CD14-positive monocyte (primary cell): ENCODE measurements at regions not wholly inside any gene's neighbourhood (a gene's known extent, or its start where the extent isn't known, plus 50 kb on each side); places are given as distances from the start of the nearest gene placed in this dataset.

Source experiments
- DNase-seq, 3 donors: peaks; one replicate each; pipeline ENCODE4 v3.0.0-alpha.2; 2011 to 2022
- H2AFZ ChIP-seq: 2 replicates; pipeline ENCODE4 v1.6.0; 2012; ENCODE audit warnings: mild to moderate bottlenecking, low read depth, low read length, inconsistent platforms; ENCODE audit not compliant: insufficient read depth, poor library complexity, severe bottlenecking
- H3K27ac ChIP-seq, 2 donors: 1 replicate in 1 of 2; 2 replicates in 1 of 2; pipeline ENCODE4 v1.5.1; 2012 to 2013; ENCODE audit warnings: low read length in 2 of 2, control low read depth in 1 of 2, inconsistent platforms in 1 of 2, low read depth in 1 of 2, mild to moderate bottlenecking in 1 of 2
- H3K27me3 ChIP-seq, 2 donors: one replicate each; pipeline versions ENCODE4 v1.6.0 to v1.6.1; 2011 to 2013; ENCODE audit warnings: low read length in 2 of 2; ENCODE audit not compliant: control insufficient read depth in 2 of 2, insufficient read depth in 2 of 2
- H3K36me3 ChIP-seq, 2 donors: replicated peaks in 1 of 2; 1 replicate in 1 of 2; 2 replicates in 1 of 2; pipeline versions ENCODE4 v1.5.1 to v1.6.1; 2012 to 2013; ENCODE audit warnings: low read length in 2 of 2, control low read depth in 1 of 2, inconsistent platforms in 1 of 2, mild to moderate bottlenecking in 1 of 2; ENCODE audit not compliant: insufficient read depth in 2 of 2, control insufficient read depth in 1 of 2
- H3K4me1 ChIP-seq, 2 donors: 1 replicate in 1 of 2; 2 replicates in 1 of 2; pipeline versions ENCODE4 v1.5.1 to v1.6.1; 2012 to 2013; ENCODE audit warnings: low read length in 2 of 2, control low read depth in 1 of 2, inconsistent platforms in 1 of 2, mild to moderate bottlenecking in 1 of 2, moderate library complexity in 1 of 2; ENCODE audit not compliant: insufficient read depth in 2 of 2, control insufficient read depth in 1 of 2
- H3K4me2 ChIP-seq: replicated peaks from 2 replicates; pipeline ENCODE3; 2012; ENCODE audit warnings: low read length, moderate library complexity, mild to moderate bottlenecking; ENCODE audit not compliant: poor library complexity, severe bottlenecking; ENCODE audit errors: extremely low read depth
- H3K4me3 ChIP-seq, 3 experiments: fragments of 200-600 bp in 1 of 3; sonication (generic) in 1 of 3; replicated peaks in 1 of 3; 1 replicate in 2 of 3; 2 replicates in 1 of 3; pipeline ENCODE4 v1.5.1; 2011 to 2013; ENCODE audit warnings: low read length in 3 of 3, mild to moderate bottlenecking in 3 of 3, control low read depth in 2 of 3, low read depth in 2 of 3, inconsistent platforms in 1 of 3, moderate library complexity in 1 of 3
- H3K79me2 ChIP-seq: 2 replicates; pipeline ENCODE4 v1.6.0; 2012; ENCODE audit warnings: mild to moderate bottlenecking, control low read depth, inconsistent platforms, low read length, moderate library complexity; ENCODE audit not compliant: insufficient read depth
- H3K9ac ChIP-seq: 2 replicates; pipeline ENCODE4 v1.6.0; 2017; ENCODE audit warnings: low read length, mild to moderate bottlenecking; ENCODE audit not compliant: insufficient read depth, poor library complexity, severe bottlenecking
- H3K9me3 ChIP-seq, 2 donors: replicated peaks in 1 of 2; 1 replicate in 1 of 2; 2 replicates in 1 of 2; pipeline versions ENCODE4 v1.5.1 to v1.6.1; 2012 to 2013; ENCODE audit warnings: low read length in 2 of 2, control low read depth in 1 of 2; ENCODE audit not compliant: control insufficient read depth in 1 of 2, insufficient read depth in 1 of 2
- H4K20me1 ChIP-seq: 2 replicates; pipeline ENCODE4 v1.6.0; 2012; ENCODE audit warnings: mild to moderate bottlenecking, low read length, control low read depth, moderate library complexity; ENCODE audit not compliant: insufficient read depth
- H3K27ac Mint-ChIP-seq, 7 donors: one replicate each; pipeline ENCODE4 v1.8.0; 2020; ENCODE audit warnings: mild to moderate bottlenecking in 7 of 7, mixed read lengths in 7 of 7, moderate library complexity in 6 of 7, inconsistent platforms in 2 of 7
- H3K27me3 Mint-ChIP-seq, 3 donors: one replicate each; pipeline ENCODE4 v1.8.0; 2021 to 2022; ENCODE audit warnings: low read depth in 3 of 3, mild to moderate bottlenecking in 3 of 3, mixed read lengths in 3 of 3, moderate library complexity in 3 of 3, inconsistent platforms in 1 of 3
- H3K36me3 Mint-ChIP-seq, 2 donors: one replicate each; pipeline ENCODE4 v1.8.0; 2020; ENCODE audit warnings: mixed read lengths in 2 of 2, inconsistent platforms in 1 of 2, mild to moderate bottlenecking in 1 of 2
- H3K4me1 Mint-ChIP-seq: one replicate; pipeline ENCODE4 v1.8.0; 2020; ENCODE audit warnings: mild to moderate bottlenecking, mixed read lengths
- H3K4me3 Mint-ChIP-seq, 2 donors: one replicate each; pipeline ENCODE4 v1.8.0; 2020; ENCODE audit warnings: mild to moderate bottlenecking in 2 of 2, mixed read lengths in 2 of 2, moderate library complexity in 1 of 2
- H3K9me3 Mint-ChIP-seq, 7 donors: one replicate each; pipeline ENCODE4 v1.8.0; 2020 to 2022; ENCODE audit warnings: mixed read lengths in 7 of 7, mild to moderate bottlenecking in 6 of 7, moderate library complexity in 6 of 7, inconsistent platforms in 2 of 7
- WGBS: methylation state at CpG from one replicate; pipeline ENCODE4 v1.1.5; 2013; ENCODE audit warnings: missing lambda C conversion rate; ENCODE audit not compliant: insufficient coverage; 5-methylcytosine and 5-hydroxymethylcytosine counted together
- intact Hi-C, 2 donors: fragments of 100-400 bp; cut with micrococcal nuclease; formaldehyde crosslinking; loops; one replicate each; pipeline versions ENCODE4 v1.15.0 to v1.15.1; 2023
- TF ChIP-seq, protein P1 (sequence below): fragments of 200-600 bp; IDR thresholded peaks from one replicate; pipeline ENCODE4 v1.8.0; 2022; ENCODE audit warnings: antibody characterized with exemption, mild to moderate bottlenecking

DNA sequence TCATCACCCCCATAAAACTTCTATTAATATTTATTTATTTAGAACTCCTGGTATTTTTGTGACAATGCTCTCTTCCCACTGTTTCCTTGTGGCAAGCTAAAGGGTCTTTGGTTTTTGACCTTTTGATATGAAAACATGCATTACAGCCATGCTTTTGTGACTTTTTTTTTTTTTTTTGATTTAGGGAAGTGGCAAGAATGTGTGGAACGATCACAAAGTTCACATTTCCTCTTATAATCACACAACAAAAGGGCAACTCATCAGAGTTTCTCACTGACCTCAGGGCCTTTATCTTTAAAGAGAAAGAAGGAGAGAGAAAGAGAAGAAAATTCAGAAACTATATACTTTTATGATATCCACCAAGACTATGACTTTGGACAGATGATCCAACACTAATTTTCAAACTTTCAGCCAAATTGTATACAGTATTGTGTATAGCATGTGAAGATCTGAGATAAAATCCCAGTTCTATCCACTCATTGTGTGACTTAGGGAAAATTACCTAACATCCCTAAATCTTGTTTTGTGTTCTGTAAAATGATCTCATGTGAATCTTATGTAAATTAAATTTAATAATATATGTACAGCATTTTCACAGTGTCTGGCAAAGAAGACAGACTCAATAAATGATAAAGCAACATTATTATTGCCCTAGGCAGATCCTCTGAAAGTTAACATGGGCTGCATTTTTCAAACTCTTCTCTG is 106.8 kb upstream of the MARCKS start:
- peak overlapping the region in 1 of 2 donors; percentile 70 for H3K27ac ChIP-seq
- peaks cover 0 to 3% (median 0%) of the 10 kb centered on the region in 7 donors for H3K9me3 Mint-ChIP-seq
- TF ChIP-seq, protein P1, sequence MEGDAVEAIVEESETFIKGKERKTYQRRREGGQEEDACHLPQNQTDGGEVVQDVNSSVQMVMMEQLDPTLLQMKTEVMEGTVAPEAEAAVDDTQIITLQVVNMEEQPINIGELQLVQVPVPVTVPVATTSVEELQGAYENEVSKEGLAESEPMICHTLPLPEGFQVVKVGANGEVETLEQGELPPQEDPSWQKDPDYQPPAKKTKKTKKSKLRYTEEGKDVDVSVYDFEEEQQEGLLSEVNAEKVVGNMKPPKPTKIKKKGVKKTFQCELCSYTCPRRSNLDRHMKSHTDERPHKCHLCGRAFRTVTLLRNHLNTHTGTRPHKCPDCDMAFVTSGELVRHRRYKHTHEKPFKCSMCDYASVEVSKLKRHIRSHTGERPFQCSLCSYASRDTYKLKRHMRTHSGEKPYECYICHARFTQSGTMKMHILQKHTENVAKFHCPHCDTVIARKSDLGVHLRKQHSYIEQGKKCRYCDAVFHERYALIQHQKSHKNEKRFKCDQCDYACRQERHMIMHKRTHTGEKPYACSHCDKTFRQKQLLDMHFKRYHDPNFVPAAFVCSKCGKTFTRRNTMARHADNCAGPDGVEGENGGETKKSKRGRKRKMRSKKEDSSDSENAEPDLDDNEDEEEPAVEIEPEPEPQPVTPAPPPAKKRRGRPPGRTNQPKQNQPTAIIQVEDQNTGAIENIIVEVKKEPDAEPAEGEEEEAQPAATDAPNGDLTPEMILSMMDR: no peak
- no peaks in the 10 kb centered on the region for H3K9me3 ChIP-seq
- no peak overlapping the region for H3K9ac ChIP-seq
- H3K27me3 Mint-ChIP-seq: peaks cover 0 to 2% (median 1%) of the 10 kb centered on the region in 3 donors
- WGBS: no CpG with 5 or more reads among the region's 1 CpG
- H3K36me3 Mint-ChIP-seq: no peaks in the 10 kb centered on the region
- H3K27ac Mint-ChIP-seq: peak overlapping the region; percentile 79 to 88 (median 83)
- peak overlapping the region; percentile 36 for H3K4me2 ChIP-seq
- H3K27me3 ChIP-seq: no peaks in the 10 kb centered on the region
- no peaks in the 10 kb centered on the region for H4K20me1 ChIP-seq
- no peak overlapping the region for H2AFZ ChIP-seq
- peak in 2 of 3 donors; percentile 61 to 64 for DNase-seq
- no peak overlapping the region for H3K4me3 Mint-ChIP-seq
- H3K4me1 ChIP-seq: peaks cover 14 to 16% of the 10 kb centered on the region in 2 donors
- no peaks in the 10 kb centered on the region for H3K79me2 ChIP-seq
- H3K4me3 ChIP-seq: peak overlapping the region in 1 of 3 experiments; percentile 17
- intact Hi-C loops: no loop called here
- peaks cover 11% of the 10 kb centered on the region for H3K4me1 Mint-ChIP-seq
- no peaks in the 10 kb centered on the region for H3K36me3 ChIP-seq

DNA sequence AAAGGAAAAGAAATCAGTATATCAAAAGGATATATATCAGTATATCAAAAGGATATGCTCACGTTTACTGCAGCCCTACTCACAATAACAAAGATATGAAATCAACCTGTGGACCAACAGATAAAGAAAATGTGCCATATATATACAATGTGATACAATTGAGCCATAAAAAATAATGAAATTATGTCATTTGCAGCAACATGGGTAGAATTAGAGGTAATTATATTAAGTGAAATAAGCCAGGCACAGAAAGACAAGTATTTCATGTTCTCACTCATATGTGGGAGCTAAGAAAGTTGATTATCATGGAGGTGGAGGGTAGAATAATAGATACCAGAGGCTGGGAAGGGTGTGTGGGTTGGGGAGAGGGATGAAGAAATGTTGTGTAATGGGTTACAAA is 102.9 kb upstream of the MARCKS start:
- TF ChIP-seq, protein P1: no peak
- no peak overlapping the region for H3K9ac ChIP-seq
- peak overlapping the region in 2 of 7 donors; percentile 10 to 30 for H3K27ac Mint-ChIP-seq
- no peak overlapping the region for H2AFZ ChIP-seq
- peaks cover 22% of the 10 kb centered on the region for H3K4me1 Mint-ChIP-seq
- intact Hi-C loops: no loop called here
- H3K9me3 Mint-ChIP-seq: peaks cover 0 to 2% (median 0%) of the 10 kb centered on the region in 7 donors
- no peaks in the 10 kb centered on the region for H3K9me3 ChIP-seq
- DNase-seq: no peak
- H3K79me2 ChIP-seq: no peaks in the 10 kb centered on the region
- H3K36me3 ChIP-seq: no peaks in the 10 kb centered on the region
- peaks cover 28 to 29% of the 10 kb centered on the region in 2 donors for H3K4me1 ChIP-seq
- no peak overlapping the region for H3K27ac ChIP-seq
- H3K4me3 ChIP-seq: no peak overlapping the region
- WGBS: no CpG with 5 or more reads among the region's 1 CpG
- no peak overlapping the region for H3K4me3 Mint-ChIP-seq
- no peaks in the 10 kb centered on the region for H3K27me3 ChIP-seq
- no peaks in the 10 kb centered on the region for H4K20me1 ChIP-seq
- H3K27me3 Mint-ChIP-seq: peaks cover 0 to 2% (median 2%) of the 10 kb centered on the region in 3 donors
- H3K36me3 Mint-ChIP-seq: no peaks in the 10 kb centered on the region
- no peak overlapping the region for H3K4me2 ChIP-seq
